Hippocampal formation (tissue), 2 donors: ENCODE measurements at regions not wholly inside any gene's neighbourhood (a gene's known extent, or its start where the extent isn't known, plus 50 kb on each side); places are given as distances from the start of the nearest gene placed in this dataset.

Experiments used
- DNase-seq, 2 donors: peaks; one replicate each; lab custom pipeline; 2025; lab: John Stamatoyannopoulos, UW

DNA sequence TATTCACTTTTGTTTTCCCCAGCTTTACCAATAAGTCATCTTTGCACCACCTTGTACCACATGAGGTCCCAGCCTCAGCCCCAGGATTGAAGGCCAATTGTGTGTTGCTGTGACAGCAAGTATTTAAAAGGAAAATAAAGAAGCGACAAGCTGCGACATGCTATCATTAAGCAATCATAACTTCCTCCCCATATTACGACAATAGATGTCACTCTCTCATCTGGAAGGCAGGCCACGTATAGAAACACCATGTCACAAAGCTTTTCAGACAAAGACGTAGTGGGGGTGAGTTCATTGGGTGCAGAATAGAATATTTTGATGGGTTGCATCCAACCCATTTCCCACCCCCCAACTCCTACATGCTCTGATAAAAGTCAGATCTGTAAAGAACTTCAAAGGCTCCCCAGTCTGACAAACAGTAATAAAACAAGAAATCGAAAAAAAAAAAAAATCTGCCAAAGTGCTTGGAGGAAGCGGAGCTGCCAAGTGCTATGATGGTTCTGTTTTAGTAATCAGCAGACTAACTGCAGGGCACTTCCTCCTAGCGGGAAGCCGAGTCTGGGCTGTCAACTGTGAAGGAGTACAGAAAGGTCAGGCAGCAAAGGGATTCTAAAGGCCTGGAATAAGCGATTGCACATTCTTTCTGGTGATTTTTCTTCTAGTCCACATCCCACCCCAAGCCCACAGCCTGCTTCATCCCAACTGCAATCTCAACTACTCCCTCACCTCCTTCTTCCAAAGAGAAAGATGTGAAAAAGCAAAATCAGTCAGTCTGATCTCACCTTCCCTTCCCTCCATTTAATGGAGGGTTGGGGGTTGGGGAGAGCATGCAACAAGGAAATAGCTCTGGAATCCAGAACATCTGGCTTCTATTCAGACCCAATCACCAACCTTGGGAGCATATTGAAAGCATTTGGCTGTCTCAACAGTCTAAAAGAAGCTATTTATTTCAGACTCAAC, 131.4 kb upstream of the UBASH3B start:
- DNase-seq, result no peak

- no peak for DNase-seq
Measured at GRCh38 chr11:122521626-122522025, 133.9 kb upstream of the UBASH3B start.

GRCh38 chr11:122517403-122518379, 137.8 kb upstream of the UBASH3B start:
- no peak for DNase-seq

DNA sequence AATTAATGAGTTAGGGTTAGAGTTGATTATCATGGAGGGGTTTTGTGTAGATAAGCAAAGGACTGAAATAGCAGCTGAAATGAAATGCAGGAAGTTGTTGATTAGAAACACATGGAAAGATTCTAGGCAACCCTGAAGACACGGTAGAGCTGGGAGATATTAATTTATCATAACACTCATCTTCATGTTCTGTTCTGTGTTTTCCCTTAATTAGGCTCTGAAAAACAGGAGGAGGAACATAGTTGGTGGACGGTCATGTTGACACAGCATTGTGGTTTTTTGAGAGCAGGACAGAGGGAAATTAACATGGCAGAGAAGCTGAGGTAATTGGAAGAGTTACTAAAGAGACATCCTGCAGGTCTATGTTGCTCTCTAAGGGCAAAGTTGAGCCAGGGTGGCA, 138.8 kb upstream of the UBASH3B start:
- DNase-seq, result no peak

GRCh38 chr11:122513997-122514396, 141.5 kb upstream of the UBASH3B start:
- no peak for DNase-seq

DNA sequence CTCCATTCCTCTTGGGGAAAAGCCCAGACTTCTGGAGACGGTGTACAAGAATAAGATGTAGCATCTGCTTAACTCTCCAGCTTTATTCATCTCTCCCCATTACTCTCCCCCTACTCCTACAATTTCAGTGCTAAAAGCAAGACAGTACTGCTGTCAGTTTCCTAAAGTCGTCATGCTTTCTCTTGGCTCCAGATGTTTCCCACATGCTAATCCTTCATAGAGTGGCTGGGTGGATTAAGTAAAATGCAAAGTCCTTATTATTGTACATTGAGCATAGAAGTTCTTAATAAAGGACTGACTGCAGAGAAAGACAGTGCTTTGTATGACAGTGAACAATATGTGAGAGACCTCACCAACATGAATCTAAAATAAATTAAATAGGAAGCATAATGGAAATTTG, 142.2 kb upstream of the UBASH3B start:
- DNase-seq, result no peak

DNA sequence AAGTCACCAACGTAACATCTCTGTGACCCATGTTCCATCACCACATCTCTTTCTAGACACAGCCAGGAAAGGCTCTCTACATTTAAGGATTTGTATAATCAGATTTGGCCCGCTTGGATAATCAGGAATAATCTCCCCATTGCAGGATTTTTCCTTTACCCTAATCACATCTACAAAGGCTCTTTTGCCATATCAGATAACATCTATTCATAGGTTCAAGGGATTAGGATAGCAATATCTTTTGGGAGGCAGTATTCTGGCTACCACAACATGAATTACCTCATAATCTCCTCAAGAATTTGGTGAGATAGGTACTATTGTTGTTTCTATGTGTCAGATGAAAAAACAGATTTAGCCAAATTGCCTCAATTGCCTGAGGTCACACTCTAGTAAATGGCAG, 142.8 kb upstream of the UBASH3B start:
- no peak for DNase-seq

- DNase-seq, result no peak
Measured at GRCh38 chr11:122509899-122510298, 145.6 kb upstream of the UBASH3B start.

- no peak for DNase-seq
Measured at GRCh38 chr11:122509091-122509490, 146.4 kb upstream of the UBASH3B start.

- DNase-seq, result peak; percentile 83 to 84
Measured at GRCh38 chr11:122505304-122506006, 150.1 kb upstream of the UBASH3B start.

GRCh38 chr11:122494221-122494620, 161.3 kb upstream of the UBASH3B start:
- no peak for DNase-seq

DNA sequence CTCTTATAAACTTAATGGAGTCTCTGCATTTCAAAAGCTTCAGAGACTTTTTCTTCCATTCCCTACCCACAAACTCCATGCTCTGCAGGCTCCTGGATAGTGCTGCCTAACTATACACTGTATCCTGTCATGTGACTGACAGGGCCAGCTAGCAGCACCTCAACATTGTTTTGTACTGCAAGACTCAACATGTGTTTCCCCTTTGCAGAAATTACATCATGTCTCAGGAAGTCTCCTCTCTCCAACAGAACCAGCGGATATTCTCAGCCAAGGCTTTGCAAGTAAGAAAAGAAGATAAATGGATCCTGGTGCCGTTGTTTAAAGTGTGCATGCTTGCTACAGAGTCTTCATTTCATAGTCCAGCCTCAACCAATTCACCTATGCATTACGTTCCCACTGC, 164.0 kb upstream of the UBASH3B start:
- peak in 1 of 2 donors; percentile 40 for DNase-seq

GRCh38 chr11:122488892-122489706, 166.4 kb upstream of the UBASH3B start:
- DNase-seq, result no peak

DNA sequence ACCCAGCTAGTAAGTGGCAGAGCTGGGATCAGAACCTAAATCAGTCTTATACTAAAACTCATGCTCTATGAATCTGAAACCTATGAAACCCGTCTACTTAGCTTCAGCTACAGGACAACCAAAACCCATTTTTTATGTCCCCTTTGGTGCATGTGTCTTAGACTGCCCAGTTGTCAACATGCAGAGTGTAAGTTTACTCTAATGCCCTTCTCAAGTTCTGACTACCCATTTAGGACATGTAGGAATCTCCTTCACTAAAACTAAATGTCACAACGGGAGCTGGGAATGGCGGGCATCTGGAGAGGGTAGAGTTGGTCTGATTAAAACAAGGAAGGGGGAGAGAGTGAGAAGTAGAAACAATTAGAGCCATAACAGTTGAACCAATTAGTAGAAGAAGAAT, 167.9 kb upstream of the UBASH3B start:
- DNase-seq, result no peak

DNA sequence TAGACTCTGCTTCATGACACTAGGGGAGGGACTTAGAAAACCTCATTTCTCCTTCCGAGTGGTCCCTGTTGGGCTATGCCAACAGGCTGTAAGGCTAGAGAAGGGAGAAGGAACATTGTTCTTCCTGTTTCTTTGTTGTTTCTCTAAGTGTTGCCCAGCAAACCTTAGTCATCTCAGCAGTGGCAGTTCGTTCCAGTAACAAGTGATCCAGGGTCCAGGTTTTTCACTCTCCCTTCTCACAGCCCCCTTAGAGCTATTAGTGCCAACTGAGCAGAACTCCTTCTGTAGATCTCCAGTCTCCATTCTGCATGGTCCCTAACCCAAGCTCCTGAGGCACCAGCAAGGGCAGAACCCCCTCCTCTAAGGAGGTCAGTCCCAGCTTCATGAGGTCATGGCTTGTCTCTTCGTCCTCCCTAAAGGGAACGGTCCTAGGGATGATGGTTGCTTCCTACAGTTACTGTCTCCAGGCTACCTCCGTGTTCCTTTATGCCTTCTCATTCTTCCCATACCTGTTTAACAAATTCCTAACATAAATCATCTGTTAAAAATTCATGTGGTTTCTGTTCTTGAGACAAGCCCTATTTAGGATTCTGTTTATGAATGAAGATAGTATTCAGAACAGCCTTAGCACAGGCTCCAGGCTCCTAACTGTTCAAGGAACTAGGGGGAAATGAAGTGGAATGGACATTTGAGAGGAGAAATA, 168.6 kb upstream of the UBASH3B start:
- DNase-seq, result no peak

- no peak for DNase-seq
Measured at GRCh38 chr11:122478986-122479385, 176.5 kb upstream of the UBASH3B start.

- no peak for DNase-seq
Measured at GRCh38 chr11:122468965-122469364, 186.6 kb upstream of the UBASH3B start.

DNA sequence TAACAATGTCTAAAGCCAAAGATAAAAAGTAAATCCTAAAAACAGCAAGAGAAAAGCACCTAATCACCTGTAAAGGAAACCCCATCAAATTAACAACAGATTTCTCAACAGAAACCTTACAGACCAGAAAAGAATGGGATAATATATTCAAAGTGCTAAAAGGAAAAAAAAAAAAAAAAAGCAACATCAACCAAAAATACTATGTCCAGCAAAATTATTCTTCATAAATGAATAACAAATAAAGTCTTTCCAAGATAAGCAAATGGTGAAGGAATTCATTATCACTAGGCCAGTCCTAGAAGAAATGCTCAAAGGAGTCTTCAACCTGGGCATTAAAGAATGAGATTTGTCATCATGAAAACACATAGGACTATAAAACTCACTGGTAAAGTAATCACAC, 192.0 kb upstream of the UBASH3B start:
- DNase-seq, result no peak

GRCh38 chr11:122459064-122459463, 196.5 kb upstream of the UBASH3B start:
- DNase-seq, result no peak

DNA sequence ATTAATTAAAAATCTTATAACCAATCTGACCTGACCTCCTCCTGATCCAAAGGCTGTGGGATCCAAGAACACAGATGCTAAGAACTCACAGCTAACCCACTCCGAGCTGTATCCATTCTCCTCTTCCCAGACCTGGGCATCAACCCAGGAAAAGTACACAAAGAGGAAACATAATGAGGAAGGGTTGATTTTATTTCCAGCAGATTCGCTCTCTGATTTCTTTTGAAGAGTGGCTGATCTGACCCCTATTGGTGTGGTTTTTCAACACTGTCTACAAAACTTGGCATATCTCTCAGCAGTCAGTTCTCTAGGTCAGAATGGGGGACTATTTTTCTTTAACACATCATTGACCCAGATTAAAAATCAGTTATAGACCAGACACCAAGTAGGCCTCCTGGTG, 201.9 kb upstream of the UBASH3B start:
- peak in 1 of 2 donors; percentile 60 for DNase-seq
